ENCODE measurements at regions not wholly inside any gene's neighbourhood (a gene's known extent, or its start where the extent isn't known, plus 50 kb on each side); places are given as distances from the start of the nearest gene placed in this dataset.

- TF ChIP-seq ARNT (IDR thresholded peaks at IDR 0.05) (no peak), TARDBP (IDR thresholded peaks at IDR 0.05) (no peak), HDGF (IDR thresholded peaks at IDR 0.05; ENCODE audit: borderline replicate concordance) (no peak), FOXA1 (IDR thresholded peaks at IDR 0.05) (no peak), BHLHE40 (IDR thresholded peaks at IDR 0.05; ENCODE audit: borderline replicate concordance) (no peak), SP1 (IDR thresholded peaks at IDR 0.05) (no peak), SUZ12 (IDR thresholded peaks at IDR 0.05) (no peak)
These were observed 677.8 kb downstream of the NTRK3 start for GRCh38 chr15:87578776-87579175.
